ENCODE measurements at regions not wholly inside any gene's neighbourhood (a gene's known extent, or its start where the extent isn't known, plus 50 kb on each side); places are given as distances from the start of the nearest gene placed in this dataset.

GRCh38 chr20:11165789-11166188 lies 492.0 kb upstream of the JAG1 start:
- no peak for TF ChIP-seq POLR2A (IDR thresholded peaks at IDR 0.05)
- TF ChIP-seq, protein P1, sequence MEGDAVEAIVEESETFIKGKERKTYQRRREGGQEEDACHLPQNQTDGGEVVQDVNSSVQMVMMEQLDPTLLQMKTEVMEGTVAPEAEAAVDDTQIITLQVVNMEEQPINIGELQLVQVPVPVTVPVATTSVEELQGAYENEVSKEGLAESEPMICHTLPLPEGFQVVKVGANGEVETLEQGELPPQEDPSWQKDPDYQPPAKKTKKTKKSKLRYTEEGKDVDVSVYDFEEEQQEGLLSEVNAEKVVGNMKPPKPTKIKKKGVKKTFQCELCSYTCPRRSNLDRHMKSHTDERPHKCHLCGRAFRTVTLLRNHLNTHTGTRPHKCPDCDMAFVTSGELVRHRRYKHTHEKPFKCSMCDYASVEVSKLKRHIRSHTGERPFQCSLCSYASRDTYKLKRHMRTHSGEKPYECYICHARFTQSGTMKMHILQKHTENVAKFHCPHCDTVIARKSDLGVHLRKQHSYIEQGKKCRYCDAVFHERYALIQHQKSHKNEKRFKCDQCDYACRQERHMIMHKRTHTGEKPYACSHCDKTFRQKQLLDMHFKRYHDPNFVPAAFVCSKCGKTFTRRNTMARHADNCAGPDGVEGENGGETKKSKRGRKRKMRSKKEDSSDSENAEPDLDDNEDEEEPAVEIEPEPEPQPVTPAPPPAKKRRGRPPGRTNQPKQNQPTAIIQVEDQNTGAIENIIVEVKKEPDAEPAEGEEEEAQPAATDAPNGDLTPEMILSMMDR (IDR thresholded peaks at IDR 0.05), result no peak

All from Peyer's patch (tissue), 4 donors.